Right hindlimb (tissue), 1 donor: ENCODE measurements at regions not wholly inside any gene's neighbourhood (a gene's known extent, or its start where the extent isn't known, plus 50 kb on each side); places are given as distances from the start of the nearest gene placed in this dataset.
"Not testable (repeated sequence)": the region's sequence is repeated elsewhere in the genome, so short reads cannot be mapped to it uniquely, and the experiment has no call there.

Experiments used
- DNase-seq: peaks from one replicate; pipeline ENCODE4 v3.0.0-alpha.2; 2018

- DNase-seq = no peak
These were observed 267.1 kb downstream of the RAD51AP2 start for GRCh38 chr2:17251171-17251570.

GRCh38 chr2:17249249-17249648, 269.0 kb downstream of the RAD51AP2 start:
- DNase-seq = no peak

- no peak for DNase-seq
These were observed 272.3 kb downstream of the RAD51AP2 start for GRCh38 chr2:17245906-17246305.

GRCh38 chr2:17242813-17243485, 275.3 kb downstream of the RAD51AP2 start:
- DNase-seq = no peak

- no peak for DNase-seq
These were observed 278.7 kb downstream of the RAD51AP2 start for GRCh38 chr2:17239550-17239949.

GRCh38 chr2:17235167-17235566, 283.1 kb downstream of the RAD51AP2 start:
- no peak for DNase-seq

GRCh38 chr2:17232776-17233556, 285.3 kb downstream of the RAD51AP2 start:
- DNase-seq = no peak

GRCh38 chr2:17231394-17231965, 286.8 kb downstream of the RAD51AP2 start:
- no peak for DNase-seq

GRCh38 chr2:17229414-17229813, 288.8 kb downstream of the RAD51AP2 start:
- DNase-seq = no peak

- DNase-seq = no peak
These were observed 289.8 kb downstream of the RAD51AP2 start for GRCh38 chr2:17228461-17228860.

- DNase-seq = no peak
These were observed 290.4 kb downstream of the RAD51AP2 start for GRCh38 chr2:17227856-17228255.

- DNase-seq = no peak
These were observed 291.2 kb downstream of the RAD51AP2 start for GRCh38 chr2:17226941-17227490.

GRCh38 chr2:17223211-17223610, 295.0 kb downstream of the RAD51AP2 start:
- DNase-seq = no peak

- no peak for DNase-seq
These were observed 309.7 kb downstream of the RAD51AP2 start for GRCh38 chr2:17208511-17208910.

GRCh38 chr2:17206771-17207170, 311.5 kb downstream of the RAD51AP2 start:
- no peak for DNase-seq

- DNase-seq = not testable (repeated sequence)
These were observed 314.0 kb downstream of the RAD51AP2 start for GRCh38 chr2:17204214-17204613.

- not testable (repeated sequence) for DNase-seq
These were observed 315.6 kb downstream of the RAD51AP2 start for GRCh38 chr2:17202628-17203027.

- DNase-seq = peak; percentile 45
These were observed 318.5 kb downstream of the RAD51AP2 start for GRCh38 chr2:17199741-17200140.

GRCh38 chr2:17196380-17196779, 321.9 kb downstream of the RAD51AP2 start:
- no peak for DNase-seq

- DNase-seq = no peak
These were observed 323.2 kb downstream of the RAD51AP2 start for GRCh38 chr2:17195016-17195415.

- no peak for DNase-seq
These were observed 324.2 kb downstream of the RAD51AP2 start for GRCh38 chr2:17194083-17194482.

GRCh38 chr2:17193433-17193890, 324.8 kb downstream of the RAD51AP2 start:
- DNase-seq = not testable (repeated sequence)

GRCh38 chr2:17191223-17191622, 327.0 kb downstream of the RAD51AP2 start:
- DNase-seq = no peak

GRCh38 chr2:17190527-17190926, 327.7 kb downstream of the RAD51AP2 start:
- DNase-seq = no peak
